Left colon (tissue), 2 donors: ENCODE measurements at regions not wholly inside any gene's neighbourhood (a gene's known extent, or its start where the extent isn't known, plus 50 kb on each side); places are given as distances from the start of the nearest gene placed in this dataset.

ENCODE experiments used
- ATAC-seq: fragments of 200-7000 bp; cut with Tn5 transposase; one replicate; pipeline ENCODE4 v1.9.1; 2020; ENCODE audit warnings: mild to moderate bottlenecking, moderate library complexity
- DNase-seq, 2 donors: peaks; one replicate each; pipeline ENCODE4 v3.0.0-alpha.2; 2020
- intact Hi-C, 2 donors: fragments of 100-400 bp; cut with DNase I in 1 of 2; cut with micrococcal nuclease in 1 of 2; formaldehyde crosslinking; loops; one replicate each; pipeline versions ENCODE4 v1.11.2 to v1.14.0; 2022; cut with DNase I, micrococcal nuclease
- donor health status: DM: no; HTN: no; CAD: no.
- donor health status: DM: yes; HTN: yes; CAD: no.

- ATAC-seq (no peak), DNase-seq (no peak)
- intact Hi-C loops, result no loop called here
Measured at GRCh38 chr19:27672309-27673047, 1540.5 kb downstream of the UQCRFS1 start.

- ATAC-seq (no peak), DNase-seq (no peak)
- intact Hi-C loops, result no loop called here
Measured at GRCh38 chr19:27671876-27672275, 1541.1 kb downstream of the UQCRFS1 start.

GRCh38 chr19:27660428-27660827, 1552.5 kb downstream of the UQCRFS1 start:
- DNase-seq, result no peak
- intact Hi-C loops, result no loop called here
- ATAC-seq, result no peak

GRCh38 chr19:27657271-27658051, 1555.5 kb downstream of the UQCRFS1 start:
- intact Hi-C loops, result no loop called here
- no peak for ATAC-seq
- DNase-seq, result no peak

- ATAC-seq, result no peak
- no peak for DNase-seq
- intact Hi-C loops, result no loop called here
Measured at GRCh38 chr19:27654266-27654990, 1558.5 kb downstream of the UQCRFS1 start.

- no peak for DNase-seq
- intact Hi-C loops, result no loop called here
Measured at GRCh38 chr19:27652796-27653195, 1560.2 kb downstream of the UQCRFS1 start.

GRCh38 chr19:27652281-27652680, 1560.7 kb downstream of the UQCRFS1 start:
- intact Hi-C loops, result no loop called here
- ATAC-seq (no peak), DNase-seq (no peak)

More at GRCh38 chr19:27652796-27653195, 1560.2 kb downstream of the UQCRFS1 start:
- ATAC-seq, result no peak

GRCh38 chr19:27647423-27647822, 1565.5 kb downstream of the UQCRFS1 start:
- ATAC-seq, result no peak
- no peak for DNase-seq
- intact Hi-C loops, result no loop called here

- ATAC-seq, result no peak
- intact Hi-C loops, result no loop called here
Measured at GRCh38 chr19:27635401-27635800, 1577.5 kb downstream of the UQCRFS1 start.

GRCh38 chr19:27618006-27618405, 1594.9 kb downstream of the UQCRFS1 start:
- DNase-seq (no peak), ATAC-seq (no peak)
- intact Hi-C loops, result no loop called here

More at GRCh38 chr19:27635401-27635800, 1577.5 kb downstream of the UQCRFS1 start:
- no peak for DNase-seq

- no peak for ATAC-seq
- DNase-seq, result no peak
- intact Hi-C loops, result no loop called here
Measured at GRCh38 chr19:27580906-27581305, 1632.0 kb downstream of the UQCRFS1 start.
